GM21786 (cell line): ENCODE measurements at regions not wholly inside any gene's neighbourhood (a gene's known extent, or its start where the extent isn't known, plus 50 kb on each side); places are given as distances from the start of the nearest gene placed in this dataset.
"Not testable (repeated sequence)": the region's sequence is repeated elsewhere in the genome, so short reads cannot be mapped to it uniquely, and the experiment has no call there.

Experiments
- ATAC-seq: cut with Tn5 transposase; IDR thresholded peaks from one replicate; pipeline ENCODE4 v1.9.1; 2021; ENCODE audit not compliant: unreplicated experiment

GRCh38 chr3:65015711-65016110 is 327.9 kb upstream of the ADAMTS9 start:
- no peak for ATAC-seq

- no peak for ATAC-seq
Measured at GRCh38 chr3:65013053-65013452, 325.3 kb upstream of the ADAMTS9 start.

GRCh38 chr3:65006300-65006739 is 318.5 kb upstream of the ADAMTS9 start:
- no peak for ATAC-seq

GRCh38 chr3:65005486-65005885 is 317.7 kb upstream of the ADAMTS9 start:
- ATAC-seq: no peak

GRCh38 chr3:65004795-65005295 is 317.0 kb upstream of the ADAMTS9 start:
- no peak for ATAC-seq

GRCh38 chr3:65004306-65004705 is 316.5 kb upstream of the ADAMTS9 start:
- ATAC-seq: no peak

- not testable (repeated sequence) for ATAC-seq
Measured at GRCh38 chr3:65001119-65001518, 313.3 kb upstream of the ADAMTS9 start.

GRCh38 chr3:64998317-64998716 is 310.5 kb upstream of the ADAMTS9 start:
- ATAC-seq: no peak

GRCh38 chr3:64995857-64996551 is 308.2 kb upstream of the ADAMTS9 start:
- no peak for ATAC-seq

GRCh38 chr3:64993781-64994180 is 306.0 kb upstream of the ADAMTS9 start:
- ATAC-seq: no peak

- ATAC-seq: no peak
Measured at GRCh38 chr3:64992530-64993285, 304.9 kb upstream of the ADAMTS9 start.

GRCh38 chr3:64988188-64988587 is 300.4 kb upstream of the ADAMTS9 start:
- no peak for ATAC-seq

- ATAC-seq: no peak
Measured at GRCh38 chr3:64987726-64988125, 299.9 kb upstream of the ADAMTS9 start.

- ATAC-seq: no peak
Measured at GRCh38 chr3:64985072-64985471, 297.3 kb upstream of the ADAMTS9 start.

- ATAC-seq: no peak
Measured at GRCh38 chr3:64983583-64984359, 296.0 kb upstream of the ADAMTS9 start.

- no peak for ATAC-seq
Measured at GRCh38 chr3:64977308-64978100, 289.7 kb upstream of the ADAMTS9 start.

GRCh38 chr3:64976456-64976855 is 288.7 kb upstream of the ADAMTS9 start:
- no peak for ATAC-seq

GRCh38 chr3:64975147-64975546 is 287.3 kb upstream of the ADAMTS9 start:
- ATAC-seq: no peak

- no peak for ATAC-seq
Measured at GRCh38 chr3:64974401-64974800, 286.6 kb upstream of the ADAMTS9 start.

GRCh38 chr3:64972793-64973192 is 285.0 kb upstream of the ADAMTS9 start:
- ATAC-seq: no peak

GRCh38 chr3:64971602-64972001 is 283.8 kb upstream of the ADAMTS9 start:
- ATAC-seq: no peak
